GM19395 (cell line): ENCODE measurements at regions not wholly inside any gene's neighbourhood (a gene's known extent, or its start where the extent isn't known, plus 50 kb on each side); places are given as distances from the start of the nearest gene placed in this dataset.

Experiments used
- ATAC-seq: cut with Tn5 transposase; IDR thresholded peaks from one replicate; pipeline ENCODE4 v1.9.1; 2021; ENCODE audit warnings: mild to moderate bottlenecking, moderate library complexity; ENCODE audit not compliant: unreplicated experiment

DNA sequence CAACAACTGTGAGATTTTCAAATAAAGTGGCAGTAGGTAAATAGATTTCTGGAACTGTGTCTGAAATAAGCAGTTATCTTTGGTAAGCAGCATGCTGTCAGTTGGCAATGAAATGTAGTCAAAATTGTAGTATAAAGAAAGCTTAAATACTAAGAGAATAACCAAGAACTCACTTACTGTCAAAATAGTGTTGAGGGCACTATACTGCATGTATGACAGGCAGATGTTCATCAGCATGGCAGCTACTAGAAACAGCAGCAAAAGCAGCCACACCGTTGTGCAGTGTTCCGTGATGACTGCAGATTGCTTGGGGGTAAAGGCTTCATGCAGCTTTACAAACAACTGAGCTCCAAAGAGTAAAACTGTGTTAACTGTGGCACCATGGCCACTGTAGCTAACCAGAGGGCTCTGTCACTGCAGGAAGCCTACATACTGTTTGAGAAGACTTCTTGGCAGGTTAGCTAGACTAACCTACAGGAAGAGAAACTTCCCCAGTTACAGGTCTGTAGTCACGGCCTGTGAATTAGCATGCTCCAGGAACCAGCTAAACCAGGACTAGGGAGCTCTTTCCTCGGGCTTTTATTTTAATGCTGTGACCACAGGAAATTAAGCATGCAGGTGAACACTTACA, 459.7 kb downstream of the TBL1XR1 start:
- no peak for ATAC-seq

- ATAC-seq = no peak
Observed at GRCh38 chr3:176734146-176734545, 463.1 kb downstream of the TBL1XR1 start.

GRCh38 chr3:176724394-176724759, 472.9 kb downstream of the TBL1XR1 start:
- no peak for ATAC-seq

DNA sequence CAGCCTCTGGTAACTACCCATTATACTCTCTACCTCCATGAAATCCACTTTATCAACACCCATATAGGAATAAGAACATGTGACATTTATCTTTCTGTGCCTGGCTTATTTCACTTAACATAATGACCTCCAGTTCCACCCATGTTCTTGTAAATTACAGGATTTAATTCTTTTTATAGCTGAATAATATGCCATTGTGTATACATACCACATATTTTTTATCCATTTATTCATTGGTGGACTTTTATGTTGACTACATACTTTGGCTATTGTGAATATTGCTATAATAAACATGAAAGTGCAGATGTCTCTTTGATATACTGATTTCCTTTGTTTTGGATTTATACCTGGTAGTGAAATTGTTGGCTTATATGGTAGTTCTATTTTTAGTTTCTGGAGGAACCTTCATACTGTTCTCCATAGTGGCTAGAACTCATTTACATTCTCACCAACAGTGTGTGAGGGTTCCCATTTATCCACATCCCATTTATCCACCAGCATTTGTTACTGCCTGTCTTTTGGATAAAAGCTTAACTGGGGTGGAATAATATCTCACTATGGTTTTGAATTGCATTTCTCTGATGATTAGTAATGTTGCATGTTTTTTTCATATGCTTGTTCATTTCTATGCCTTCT, 473.4 kb downstream of the TBL1XR1 start:
- no peak for ATAC-seq

GRCh38 chr3:176714034-176714433, 483.2 kb downstream of the TBL1XR1 start:
- ATAC-seq = no peak

DNA sequence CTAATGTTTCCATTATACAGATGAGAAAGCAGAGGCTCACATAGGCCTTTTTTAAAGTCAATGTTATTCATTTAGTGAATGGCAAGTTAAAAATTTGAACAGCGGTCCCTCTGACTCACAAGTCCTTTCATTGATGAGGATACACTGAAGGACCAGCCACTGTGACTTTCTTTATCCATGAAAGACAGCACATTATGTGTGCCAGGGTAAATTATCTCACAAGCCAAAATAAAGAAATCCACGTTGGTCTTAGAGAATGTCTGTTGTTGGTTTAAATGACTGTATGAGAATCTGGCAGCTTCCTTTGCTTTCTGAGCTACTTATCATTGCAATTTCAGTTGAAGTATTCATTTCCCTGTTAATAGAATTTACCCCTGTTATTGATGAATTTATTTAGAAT, 485.1 kb downstream of the TBL1XR1 start:
- no peak for ATAC-seq

GRCh38 chr3:176699288-176699687, 498.0 kb downstream of the TBL1XR1 start:
- ATAC-seq = no peak

DNA sequence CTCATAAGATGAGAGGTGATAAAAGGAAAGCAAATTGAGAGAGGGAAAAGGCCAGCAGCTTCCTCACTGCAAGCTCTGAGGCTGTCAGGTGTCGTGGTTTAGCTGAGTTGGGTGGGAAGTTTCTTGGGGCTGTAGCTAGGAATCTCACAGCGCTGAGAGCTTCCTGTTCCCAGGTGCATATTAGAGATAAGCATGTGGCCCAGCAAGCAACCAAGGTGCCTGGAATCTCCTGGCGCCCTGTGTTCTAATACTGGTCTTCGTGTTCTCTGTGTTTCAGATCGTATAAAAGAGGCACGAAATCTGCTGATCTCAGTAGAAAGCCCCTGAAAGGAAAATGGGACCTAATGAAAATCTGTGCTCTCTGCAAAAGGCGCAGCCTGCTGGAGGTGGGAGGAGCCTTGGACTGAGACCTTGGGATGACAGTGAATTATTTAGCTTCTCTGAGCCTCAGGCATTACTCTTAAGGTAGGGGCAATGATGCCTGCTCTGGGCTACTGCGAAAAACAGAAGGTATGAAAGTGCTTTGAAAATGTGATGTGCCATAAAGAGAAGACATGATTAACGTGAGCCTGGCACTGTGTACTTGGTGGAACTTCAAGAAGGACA, 499.9 kb downstream of the TBL1XR1 start:
- no peak for ATAC-seq

DNA sequence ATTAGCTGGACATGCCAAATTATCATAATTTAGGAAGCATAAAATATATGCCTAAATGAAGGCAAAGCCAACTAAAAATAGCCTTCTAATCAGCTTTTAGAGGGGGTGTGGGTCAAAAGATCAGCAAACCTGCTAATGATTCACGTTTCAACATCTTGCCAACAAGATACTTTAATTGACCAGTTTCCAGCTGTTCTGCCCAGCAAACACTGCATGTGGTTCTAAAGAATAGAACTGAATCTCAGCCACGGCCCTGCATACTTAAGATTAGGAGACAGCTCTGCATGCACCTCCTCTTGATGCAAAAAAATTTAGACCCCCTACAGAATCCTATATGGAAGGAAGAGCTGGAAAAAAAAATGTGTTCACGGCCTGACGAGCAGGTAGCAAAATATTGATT, 500.5 kb downstream of the TBL1XR1 start:
- no peak for ATAC-seq

DNA sequence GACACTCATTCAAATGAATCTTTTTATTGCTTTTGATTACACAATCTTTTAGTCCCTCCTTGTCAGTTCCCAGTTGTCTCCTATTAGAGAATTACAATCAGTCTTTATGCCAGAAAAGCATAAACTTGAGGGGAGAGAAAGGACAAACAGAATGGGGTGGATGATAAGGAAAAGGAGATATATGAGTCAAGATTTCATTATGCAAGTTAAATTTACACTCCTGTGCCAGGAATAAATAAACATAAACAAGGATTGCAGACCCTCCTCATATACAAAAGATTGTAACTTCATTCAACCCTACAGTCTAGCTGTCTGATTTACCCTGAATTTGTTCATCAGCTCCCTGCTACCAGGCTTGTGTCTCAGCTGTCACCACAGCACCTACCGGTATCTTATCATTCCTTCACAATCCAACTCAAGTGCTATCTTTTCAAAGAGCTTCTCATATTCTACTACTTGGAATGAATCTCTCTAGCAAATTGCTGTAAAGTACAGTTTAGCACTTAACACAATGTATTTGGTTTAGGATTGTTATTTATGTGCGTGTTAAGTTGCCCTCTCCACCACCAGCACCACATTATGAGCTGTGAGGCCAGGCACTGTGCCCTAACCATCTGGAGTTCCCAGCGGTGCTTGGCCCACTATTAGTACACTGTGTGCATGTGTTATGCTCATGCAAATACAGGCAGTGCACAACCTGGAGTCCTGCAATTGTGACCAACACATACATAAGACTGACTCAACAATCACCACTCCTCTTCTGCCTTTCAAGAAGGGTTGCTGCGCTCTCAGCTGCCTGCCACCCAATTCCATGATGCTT, 504.1 kb downstream of the TBL1XR1 start:
- ATAC-seq = no peak

DNA sequence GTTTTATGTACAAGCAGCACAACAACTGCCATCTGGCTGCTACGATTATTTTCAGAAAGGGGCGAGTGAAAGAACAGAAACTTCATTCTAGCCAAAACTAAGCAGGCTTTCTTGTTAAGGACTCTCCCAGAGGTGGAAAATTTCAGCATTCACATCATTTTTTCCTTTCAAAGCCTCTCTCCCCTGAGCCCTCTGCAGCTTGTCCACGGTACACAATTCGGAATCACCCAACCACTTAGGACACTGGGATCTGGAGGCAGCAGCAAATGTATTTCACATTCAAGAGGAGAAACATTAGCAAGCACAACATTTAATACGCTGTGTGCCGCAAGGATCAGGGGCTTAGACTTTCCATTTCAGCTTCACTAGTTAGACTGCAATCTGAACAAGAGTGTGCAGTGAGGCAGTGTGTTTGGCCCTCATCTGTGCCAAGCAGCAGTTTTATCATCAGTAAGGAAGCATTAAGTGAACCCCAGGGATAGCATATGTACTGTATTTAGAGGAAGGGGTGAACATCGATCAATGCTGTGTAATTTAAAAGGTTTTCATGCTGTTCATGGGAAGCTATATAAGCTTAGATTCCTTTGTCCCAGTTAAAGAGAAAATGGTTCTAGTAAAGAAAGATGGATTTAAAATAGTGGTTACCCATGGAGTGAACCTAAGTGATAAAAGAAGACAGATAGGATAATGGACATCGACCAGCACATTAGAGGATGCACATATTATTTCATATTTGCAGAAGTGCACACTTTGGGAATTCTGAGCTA, 504.9 kb downstream of the TBL1XR1 start:
- no peak for ATAC-seq

DNA sequence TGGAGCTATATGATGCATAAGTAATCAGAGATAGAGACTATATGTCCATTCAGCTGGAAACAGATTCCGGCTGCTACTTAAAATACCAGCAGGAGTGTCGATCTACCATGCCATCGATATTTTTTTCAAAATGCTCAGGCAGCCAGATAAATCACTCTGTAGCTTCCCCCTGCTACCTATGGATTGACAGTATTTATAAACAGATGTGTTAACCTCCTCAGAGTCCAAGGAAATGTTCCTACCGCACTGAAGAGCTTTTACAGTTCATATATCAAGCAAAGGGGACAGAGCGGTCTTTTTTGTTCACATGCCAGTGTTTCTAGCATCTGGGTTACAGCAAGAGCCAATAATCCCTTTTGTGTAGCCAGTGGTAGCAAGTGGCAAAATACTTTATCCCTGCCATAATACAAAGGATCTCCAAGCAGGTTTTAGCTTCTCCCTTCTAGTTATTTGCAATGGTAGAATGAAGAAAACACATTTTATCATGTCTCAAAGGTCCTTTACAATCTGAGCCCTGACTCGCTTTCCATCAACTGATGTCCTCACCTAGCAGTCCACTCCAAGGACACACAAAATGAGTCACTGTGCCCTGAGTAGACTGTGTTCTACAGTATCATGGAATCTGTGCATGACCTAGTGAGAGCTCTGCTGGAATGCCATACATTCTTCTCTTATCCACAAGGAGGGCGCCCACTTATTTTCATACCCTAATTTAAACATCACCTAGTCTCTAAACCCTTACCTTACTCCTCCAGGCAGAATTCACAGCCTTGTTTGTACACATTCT, 507.0 kb downstream of the TBL1XR1 start:
- ATAC-seq = no peak

- no peak for ATAC-seq
Observed at GRCh38 chr3:176687754-176688153, 509.5 kb downstream of the TBL1XR1 start.

- no peak for ATAC-seq
Observed at GRCh38 chr3:176683382-176683781, 513.9 kb downstream of the TBL1XR1 start.

DNA sequence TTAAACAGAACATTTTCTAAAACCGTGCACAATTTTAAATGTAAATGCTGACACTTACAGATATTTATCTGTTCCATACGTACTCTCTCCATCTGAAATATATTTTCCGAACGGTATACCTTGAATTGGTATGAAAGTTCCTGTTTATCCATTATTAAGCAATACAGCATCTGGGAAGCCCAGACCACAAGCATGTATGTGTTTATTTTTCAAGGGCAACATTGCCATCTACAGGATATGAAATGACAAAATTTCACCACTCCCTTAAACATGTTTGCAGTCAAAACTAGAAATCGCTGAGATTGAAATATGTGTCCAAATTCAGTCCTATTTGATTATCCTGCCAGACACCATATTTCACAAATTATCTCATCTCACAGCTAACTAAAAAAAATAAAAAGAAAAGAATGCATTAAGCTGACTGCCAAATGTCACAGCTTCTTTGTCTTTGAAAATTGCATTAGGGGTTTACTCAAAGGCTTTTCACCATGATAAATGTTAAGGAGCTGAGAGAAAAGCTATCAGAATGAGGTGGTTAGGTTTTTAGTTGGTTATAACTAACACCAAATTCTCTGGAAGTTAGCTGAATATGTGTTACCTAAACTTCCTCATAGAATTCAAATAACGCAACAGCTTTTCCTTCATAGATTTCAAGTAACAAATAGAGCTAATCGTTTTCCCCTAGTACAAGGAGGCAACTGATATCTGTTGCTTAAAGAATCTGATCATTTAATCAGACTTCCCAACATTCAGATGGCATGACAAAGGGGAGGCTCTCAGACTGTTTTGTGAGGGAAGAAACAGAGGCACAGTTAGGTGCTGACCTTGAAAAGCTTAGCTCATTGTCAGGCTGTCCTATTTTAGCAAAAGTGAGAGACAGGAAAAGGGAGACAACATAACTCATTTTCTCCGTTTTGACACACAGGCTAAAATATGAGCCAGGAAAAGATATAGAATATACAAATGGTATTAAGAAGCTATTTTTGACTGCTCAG, 533.1 kb downstream of the TBL1XR1 start:
- ATAC-seq = peak; percentile 62

DNA sequence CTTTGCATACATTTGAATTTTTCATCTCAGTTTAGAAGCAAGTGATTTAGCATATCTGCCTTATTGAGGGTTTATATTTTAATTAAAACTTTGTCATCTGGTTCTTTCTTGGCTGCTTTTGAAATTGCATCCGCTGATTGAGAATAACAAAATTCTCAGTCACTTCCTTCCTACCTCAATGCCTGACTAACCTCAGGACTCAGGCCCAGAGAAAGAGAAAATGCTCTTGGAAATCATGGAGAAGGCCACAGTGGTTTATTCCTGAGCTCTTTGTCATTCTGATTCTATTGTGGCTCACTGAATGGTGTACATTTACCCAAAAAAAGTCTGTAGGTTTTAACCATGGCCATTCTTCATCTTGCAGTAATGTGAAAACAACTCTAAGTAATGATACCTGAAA, 533.9 kb downstream of the TBL1XR1 start:
- no peak for ATAC-seq

DNA sequence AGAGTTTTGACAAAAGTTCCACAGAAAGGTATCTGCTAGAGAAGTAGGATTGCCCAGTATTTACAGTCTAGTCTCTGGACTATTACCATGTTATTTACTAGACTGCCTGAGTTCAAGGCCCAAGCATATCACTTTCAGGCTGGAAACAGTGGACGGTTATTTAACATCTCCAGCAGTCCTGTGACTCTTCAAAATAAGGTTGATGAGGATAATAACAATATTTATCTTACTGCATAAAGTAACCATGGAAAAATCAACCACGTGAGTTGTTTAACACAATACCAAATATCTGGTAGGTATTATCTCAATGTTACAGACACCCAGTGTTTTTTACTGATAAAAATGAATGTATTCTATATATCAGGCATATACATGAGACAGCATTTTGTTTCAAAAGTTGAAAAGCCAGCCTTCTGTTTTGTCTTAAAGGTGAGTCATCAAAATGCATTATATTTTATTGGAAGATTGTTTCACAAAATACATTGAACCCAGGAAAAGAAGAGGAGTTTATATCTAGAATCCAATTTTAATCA, 535.8 kb downstream of the TBL1XR1 start:
- ATAC-seq = no peak

DNA sequence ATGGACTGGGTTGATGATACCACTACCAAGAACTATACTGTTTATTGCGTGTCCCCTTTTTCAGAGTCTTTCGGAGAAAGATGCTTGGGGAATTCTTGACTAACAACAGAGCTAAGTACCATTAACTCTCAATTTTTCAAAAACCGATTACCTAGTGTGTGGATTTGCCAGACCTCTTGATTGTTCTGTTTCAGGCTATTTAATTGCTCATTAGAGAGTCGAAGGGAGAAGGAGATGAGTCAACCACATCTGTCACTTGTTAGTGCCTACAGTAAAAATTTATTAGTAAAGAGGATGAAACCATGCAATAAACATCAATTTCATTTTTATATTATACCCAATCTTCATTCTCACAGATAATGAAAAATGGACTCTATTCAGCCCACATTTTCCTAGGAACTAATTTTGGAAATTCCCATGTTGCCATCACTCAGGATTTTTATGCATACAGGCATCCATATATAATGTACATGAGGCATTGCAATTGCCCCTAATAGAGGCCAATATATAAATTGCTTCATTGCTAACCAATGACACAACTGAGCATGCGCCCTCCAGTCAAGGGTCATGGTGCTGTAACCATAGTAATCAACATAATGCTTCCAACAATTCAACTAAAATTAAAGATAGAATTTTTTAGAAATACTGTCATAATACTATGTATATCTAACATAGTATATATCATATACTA, 541.7 kb downstream of the TBL1XR1 start:
- ATAC-seq = no peak
